ENCODE measurements at regions not wholly inside any gene's neighbourhood (a gene's known extent, or its start where the extent isn't known, plus 50 kb on each side); places are given as distances from the start of the nearest gene placed in this dataset.

DNA sequence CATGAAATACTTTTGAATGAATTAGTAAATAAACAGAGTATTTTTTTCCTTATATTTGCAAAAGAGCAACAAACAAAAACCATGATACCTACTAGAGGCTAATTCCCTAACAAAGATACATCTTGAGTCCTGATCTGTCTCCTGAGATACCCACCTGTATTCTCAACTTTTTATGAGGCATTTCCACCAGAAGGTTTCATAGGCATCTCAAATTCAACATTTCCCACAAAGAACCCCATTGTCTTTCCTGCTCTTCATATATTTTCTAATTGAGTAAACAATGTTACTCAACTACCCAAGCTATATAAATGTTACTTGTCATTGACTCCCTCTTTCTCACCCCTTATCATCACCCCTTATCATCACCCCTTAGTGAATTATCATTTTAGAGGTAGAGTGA, 119.4 kb upstream of the RAI14 start:
- Mint-ChIP-seq H3K27me3 (peaks cover 22% of the 10 kb centered on the region), H3K9me3 (no peaks in the 10 kb centered on the region), H3K4me1 (ENCODE audit: low read depth) (peaks cover 18% of the 10 kb centered on the region), H3K4me3 (no peak overlapping the region), H3K36me3 (ENCODE audit: low read depth) (no peaks in the 10 kb centered on the region), H3K27ac (no peak overlapping the region)
- ATAC-seq (no peak), DNase-seq (no peak)
- POLR2A ChIA-PET: no interaction called here
- intact Hi-C loops (cut with micrococcal nuclease): no loop called here
- TF ChIP-seq, protein P1, sequence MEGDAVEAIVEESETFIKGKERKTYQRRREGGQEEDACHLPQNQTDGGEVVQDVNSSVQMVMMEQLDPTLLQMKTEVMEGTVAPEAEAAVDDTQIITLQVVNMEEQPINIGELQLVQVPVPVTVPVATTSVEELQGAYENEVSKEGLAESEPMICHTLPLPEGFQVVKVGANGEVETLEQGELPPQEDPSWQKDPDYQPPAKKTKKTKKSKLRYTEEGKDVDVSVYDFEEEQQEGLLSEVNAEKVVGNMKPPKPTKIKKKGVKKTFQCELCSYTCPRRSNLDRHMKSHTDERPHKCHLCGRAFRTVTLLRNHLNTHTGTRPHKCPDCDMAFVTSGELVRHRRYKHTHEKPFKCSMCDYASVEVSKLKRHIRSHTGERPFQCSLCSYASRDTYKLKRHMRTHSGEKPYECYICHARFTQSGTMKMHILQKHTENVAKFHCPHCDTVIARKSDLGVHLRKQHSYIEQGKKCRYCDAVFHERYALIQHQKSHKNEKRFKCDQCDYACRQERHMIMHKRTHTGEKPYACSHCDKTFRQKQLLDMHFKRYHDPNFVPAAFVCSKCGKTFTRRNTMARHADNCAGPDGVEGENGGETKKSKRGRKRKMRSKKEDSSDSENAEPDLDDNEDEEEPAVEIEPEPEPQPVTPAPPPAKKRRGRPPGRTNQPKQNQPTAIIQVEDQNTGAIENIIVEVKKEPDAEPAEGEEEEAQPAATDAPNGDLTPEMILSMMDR (IDR thresholded peaks at IDR 0.05): no peak
- CTCF ChIA-PET: no interaction called here

DNA sequence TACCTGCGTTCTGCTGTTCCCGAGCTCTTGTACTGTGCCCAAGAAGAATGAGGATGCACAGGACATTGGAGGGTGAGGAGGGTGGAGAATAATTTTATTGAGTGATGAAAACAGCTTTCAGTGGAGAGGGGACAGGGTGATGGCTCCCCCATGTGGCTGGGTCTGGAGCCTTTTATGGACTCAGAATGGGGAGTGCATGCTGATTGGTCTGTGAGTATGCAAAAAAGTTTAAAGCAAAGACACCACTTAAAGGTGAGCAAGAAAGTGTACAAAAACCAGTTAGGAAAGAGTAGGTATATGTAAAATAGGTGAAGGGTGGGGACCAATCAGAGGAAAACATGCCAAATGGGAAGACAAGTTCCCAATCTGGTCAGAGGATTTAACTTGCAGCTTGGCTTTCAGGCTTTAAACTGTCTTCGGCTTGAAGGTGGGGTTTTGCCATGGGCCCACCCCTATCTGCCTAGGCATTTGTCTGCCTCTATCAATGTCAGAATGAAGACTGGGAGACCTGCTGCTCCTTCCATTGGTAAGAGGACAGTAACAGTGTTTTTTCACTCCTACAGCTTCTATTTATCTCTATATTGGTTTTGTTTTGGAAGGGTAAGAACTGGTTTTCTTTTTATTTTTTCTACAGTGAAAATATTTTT, 118.0 kb upstream of the RAI14 start:
- Mint-ChIP-seq H3K36me3 (ENCODE audit: low read depth) (no peaks in the 10 kb centered on the region), H3K27me3 (peaks cover 22% of the 10 kb centered on the region), H3K27ac (no peak overlapping the region), H3K9me3 (no peaks in the 10 kb centered on the region), H3K4me1 (ENCODE audit: low read depth) (peaks cover 18% of the 10 kb centered on the region), H3K4me3 (no peak overlapping the region)
- ChIA-PET POLR2A (no interaction called here), CTCF (interaction anchor here (2.1 kb wide), 1 partner anchor 15 kb away, joined by 10 read pairs; no protein-coding TSS in a partner anchor)
- intact Hi-C loops (cut with micrococcal nuclease): no loop called here
- DNase-seq (no peak), ATAC-seq (no peak)
- TF ChIP-seq, protein P1 (IDR thresholded peaks at IDR 0.05): no peak

GRCh38 chr5:34539183-34539582, 116.9 kb upstream of the RAI14 start:
- Mint-ChIP-seq H3K27me3 (peaks cover 22% of the 10 kb centered on the region), H3K4me1 (ENCODE audit: low read depth) (peaks cover 15% of the 10 kb centered on the region), H3K36me3 (ENCODE audit: low read depth) (no peaks in the 10 kb centered on the region), H3K9me3 (peaks cover 4% of the 10 kb centered on the region), H3K4me3 (no peak overlapping the region), H3K27ac (no peak overlapping the region)
- intact Hi-C loops (cut with micrococcal nuclease): no loop called here
- no peak for DNase-seq
- ChIA-PET POLR2A (no interaction called here), CTCF (interaction anchor here (2.1 kb wide), 1 partner anchor 16 kb away, joined by 10 read pairs; no protein-coding TSS in a partner anchor)
- no peak for ATAC-seq
- TF ChIP-seq, protein P1 (IDR thresholded peaks at IDR 0.05): no peak

DNA sequence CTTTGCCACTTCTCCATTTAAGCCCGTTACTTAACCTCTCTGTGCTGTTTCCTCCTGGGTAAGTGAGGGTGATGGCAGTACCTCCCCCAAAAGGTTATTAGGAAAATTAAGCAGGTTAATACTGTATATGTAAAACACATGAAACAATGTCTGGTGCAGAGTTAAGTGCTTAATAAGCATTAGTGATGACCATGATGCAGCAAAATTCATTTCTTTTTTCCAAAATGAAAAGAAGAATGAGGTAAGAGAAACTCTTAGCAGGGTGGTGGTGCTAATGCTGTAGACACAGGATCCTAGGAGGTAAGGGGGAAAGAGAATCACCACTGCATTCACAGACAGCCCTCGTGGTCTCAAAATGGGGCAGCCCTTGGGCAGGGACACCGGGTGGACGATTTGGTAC, 115.1 kb upstream of the RAI14 start:
- peaks cover 7% of the 10 kb centered on the region for H3K4me1 Mint-ChIP-seq (ENCODE audit: low read depth)
- DNase-seq (no peak), ATAC-seq (no peak)
- TF ChIP-seq, protein P1 (IDR thresholded peaks at IDR 0.05): no peak
- CTCF ChIA-PET: interaction anchor here (2.9 kb wide), 1 partner anchor 17 kb away, joined by 10 read pairs; no protein-coding TSS in a partner anchor
- POLR2A ChIA-PET: no interaction called here
- no peak overlapping the region for H3K27ac Mint-ChIP-seq
- H3K4me3 Mint-ChIP-seq: no peak overlapping the region
- intact Hi-C loops (cut with micrococcal nuclease): no loop called here
- H3K27me3 Mint-ChIP-seq: peaks cover 22% of the 10 kb centered on the region
- H3K9me3 Mint-ChIP-seq: peaks cover 7% of the 10 kb centered on the region
- no peaks in the 10 kb centered on the region for H3K36me3 Mint-ChIP-seq (ENCODE audit: low read depth)

DNA sequence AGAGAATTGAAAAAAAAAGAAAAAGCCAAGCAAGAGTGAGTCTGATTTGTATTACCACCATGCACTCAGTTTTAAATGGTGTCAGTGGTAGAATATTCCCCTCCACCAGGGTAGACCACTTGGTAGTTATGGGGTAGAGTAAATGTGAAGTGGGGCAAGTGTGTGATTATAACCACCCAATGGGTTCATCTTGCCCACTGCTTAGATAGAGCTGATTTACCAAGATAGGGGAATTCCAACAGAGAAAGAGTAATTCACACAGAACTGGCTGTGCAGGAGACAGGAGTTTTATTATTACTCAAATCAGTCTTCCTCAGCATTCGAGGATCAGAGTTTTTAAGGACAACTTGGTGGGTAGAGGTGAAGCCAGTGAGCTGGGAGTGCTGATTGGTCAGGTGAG, 113.3 kb upstream of the RAI14 start:
- CTCF ChIA-PET: interaction anchor here (0.7 to 2.9 kb wide), 2 partner anchors 19 to 525 kb away, joined by 3 to 10 read pairs; no protein-coding TSS in a partner anchor
- H3K9me3 Mint-ChIP-seq: peaks cover 11% of the 10 kb centered on the region
- POLR2A ChIA-PET: no interaction called here
- peaks cover 26% of the 10 kb centered on the region for H3K27me3 Mint-ChIP-seq
- peaks cover 2% of the 10 kb centered on the region for H3K4me1 Mint-ChIP-seq (ENCODE audit: low read depth)
- no peaks in the 10 kb centered on the region for H3K36me3 Mint-ChIP-seq (ENCODE audit: low read depth)
- no peak overlapping the region for H3K4me3 Mint-ChIP-seq
- DNase-seq (no peak), ATAC-seq (no peak)
- intact Hi-C loops (cut with micrococcal nuclease): no loop called here
- no peak overlapping the region for H3K27ac Mint-ChIP-seq
- TF ChIP-seq, protein P1 (IDR thresholded peaks at IDR 0.05): no peak

Data from activated CD8-positive, alpha-beta T cell treated with anti-CD3 and anti-CD28 coated beads for 36 hours (primary cell).